ENCODE measurements at regions not wholly inside any gene's neighbourhood (a gene's known extent, or its start where the extent isn't known, plus 50 kb on each side); places are given as distances from the start of the nearest gene placed in this dataset.

GRCh38 chr9:88221105-88221504 is 82.8 kb upstream of the SPATA31C2 start:
- no peak for DNase-seq (ENCODE audit: low spot score)
- Histone ChIP-seq H3K36me3 (ENCODE audit: control insufficient read depth in 4 of 4, insufficient read depth in 3 of 4, low read depth in 1 of 4, low read length in 3 of 4) (no peaks in the 10 kb centered on the region), H3K4me1 (ENCODE audit: control insufficient read depth in 4 of 4, insufficient read depth in 4 of 4, low read length in 3 of 4) (no peaks in the 10 kb centered on the region), H3K4me3 (ENCODE audit: low read depth in 1 of 3, low read length in 3 of 3) (no peak overlapping the region), H3K9me3 (ENCODE audit: control insufficient read depth in 4 of 4, low read length in 3 of 4) (no peaks in the 10 kb centered on the region), H3K9ac (ENCODE audit: low read depth in 1 of 2, low read length in 2 of 2) (no peak overlapping the region), H3K27me3 (ENCODE audit: control insufficient read depth in 4 of 4, insufficient read depth in 4 of 4, low read length in 3 of 4) (peaks cover 0 to 3% (median 0%) of the 10 kb centered on the region in 4 donors), H3K27ac (ENCODE audit: low read depth in 1 of 2, low read length in 2 of 2) (no peak overlapping the region)
- TF ChIP-seq TAF1 (conservative IDR thresholded peaks at IDR 0.05) = no peak
- WGBS = 64% methylated on average over 7 of the region's 7 CpGs

GRCh38 chr9:88220652-88221051 is 82.4 kb upstream of the SPATA31C2 start:
- Histone ChIP-seq H3K27me3 (ENCODE audit: control insufficient read depth in 4 of 4, insufficient read depth in 4 of 4, low read length in 3 of 4) (peaks cover 0 to 3% (median 0%) of the 10 kb centered on the region in 4 donors), H3K4me3 (ENCODE audit: low read depth in 1 of 3, low read length in 3 of 3) (no peak overlapping the region), H3K9ac (ENCODE audit: low read depth in 1 of 2, low read length in 2 of 2) (no peak overlapping the region), H3K9me3 (ENCODE audit: control insufficient read depth in 4 of 4, low read length in 3 of 4) (no peaks in the 10 kb centered on the region), H3K36me3 (ENCODE audit: control insufficient read depth in 4 of 4, insufficient read depth in 3 of 4, low read depth in 1 of 4, low read length in 3 of 4) (no peaks in the 10 kb centered on the region), H3K4me1 (ENCODE audit: control insufficient read depth in 4 of 4, insufficient read depth in 4 of 4, low read length in 3 of 4) (no peaks in the 10 kb centered on the region), H3K27ac (ENCODE audit: low read depth in 1 of 2, low read length in 2 of 2) (no peak overlapping the region)
- TF ChIP-seq ATF3 (IDR thresholded peaks at IDR 0.05) (no peak), FOXA2 (IDR thresholded peaks at IDR 0.05) (no peak), EGR1 (IDR thresholded peaks at IDR 0.05; ENCODE audit: low read depth in 2 of 2) (no peak), CTCF (IDR thresholded peaks at IDR 0.05; ENCODE audit: low read depth, low read length, missing input control) (no peak)
- WGBS = 86% methylated on average over 20 of the region's 20 CpGs
- no peak for DNase-seq (ENCODE audit: low spot score)

GRCh38 chr9:88219601-88220000 is 81.3 kb upstream of the SPATA31C2 start:
- WGBS = 74% methylated on average over 4 of the region's 4 CpGs
- Histone ChIP-seq H3K4me1 (ENCODE audit: control insufficient read depth in 4 of 4, insufficient read depth in 4 of 4, low read length in 3 of 4) (no peaks in the 10 kb centered on the region), H3K36me3 (ENCODE audit: control insufficient read depth in 4 of 4, insufficient read depth in 3 of 4, low read depth in 1 of 4, low read length in 3 of 4) (no peaks in the 10 kb centered on the region), H3K4me3 (ENCODE audit: low read depth in 1 of 3, low read length in 3 of 3) (no peak overlapping the region), H3K9me3 (ENCODE audit: control insufficient read depth in 4 of 4, low read length in 3 of 4) (no peaks in the 10 kb centered on the region), H3K9ac (ENCODE audit: low read depth in 1 of 2, low read length in 2 of 2) (no peak overlapping the region), H3K27ac (ENCODE audit: low read depth in 1 of 2, low read length in 2 of 2) (no peak overlapping the region), H3K27me3 (ENCODE audit: control insufficient read depth in 4 of 4, insufficient read depth in 4 of 4, low read length in 3 of 4) (peaks cover 0 to 3% (median 0%) of the 10 kb centered on the region in 4 donors)
- no peak for DNase-seq (ENCODE audit: low spot score)
- TF ChIP-seq RAD21 (IDR thresholded peaks at IDR 0.05) = no peak
- no peak for TF ChIP-seq NR2F2 (IDR thresholded peaks at IDR 0.05)
- TF ChIP-seq CTCF (IDR thresholded peaks at IDR 0.05; ENCODE audit: low read depth, low read length, missing input control) = no peak
- TF ChIP-seq FOXA2 (IDR thresholded peaks at IDR 0.05) = no peak
- no peak for TF ChIP-seq MAX (IDR thresholded peaks at IDR 0.05)
- TF ChIP-seq RXRA (IDR thresholded peaks at IDR 0.05) = no peak
- TF ChIP-seq YY1 (IDR thresholded peaks at IDR 0.05) = no peak
- TF ChIP-seq GABPA (IDR thresholded peaks at IDR 0.05 in 1 of 2, conservative IDR thresholded peaks at IDR 0.05 in 1 of 2) = no peak
- TF ChIP-seq HNF4A (conservative IDR thresholded peaks at IDR 0.05) = no peak
- no peak for TF ChIP-seq TAF1 (conservative IDR thresholded peaks at IDR 0.05)
- TF ChIP-seq HNF4G (IDR thresholded peaks at IDR 0.05) = no peak
- no peak for TF ChIP-seq EGR1 (IDR thresholded peaks at IDR 0.05; ENCODE audit: low read depth in 2 of 2)
- no peak for TF ChIP-seq SP1 (IDR thresholded peaks at IDR 0.05)
- no peak for TF ChIP-seq REST (IDR thresholded peaks at IDR 0.05)
- TF ChIP-seq FOXA1 (IDR thresholded peaks at IDR 0.05) = no peak
